H1 (cell line): ENCODE measurements at regions not wholly inside any gene's neighbourhood (a gene's known extent, or its start where the extent isn't known, plus 50 kb on each side); places are given as distances from the start of the nearest gene placed in this dataset.

ENCODE experiments used
- ASH2L ChIP-seq: fragments of 200-600, 300-600 bp; sonication (generic); IDR thresholded peaks from one replicate; pipeline ENCODE4 v1.7.1; 2017; ENCODE audit warnings: low read length
- ATF2 ChIP-seq: IDR thresholded peaks from 2 replicates; pipeline ENCODE4 v1.6.1; 2012; ENCODE audit warnings: low read length, inconsistent platforms
- CREB1 ChIP-seq: IDR thresholded peaks from 2 replicates; pipeline ENCODE4 v1.6.1; 2012; ENCODE audit warnings: inconsistent platforms
- HDAC6 ChIP-seq: IDR thresholded peaks from one replicate; pipeline ENCODE4 v1.7.1; 2012; ENCODE audit warnings: low read depth, mild to moderate bottlenecking, inconsistent platforms, low read length, moderate library complexity
- NRF1 ChIP-seq: IDR thresholded peaks from 2 replicates; pipeline ENCODE4 v1.6.1; 2011; ENCODE audit warnings: mild to moderate bottlenecking, low read depth, low read length, improper control_type of control experiment
- SIX5 ChIP-seq: IDR thresholded peaks from 2 replicates; pipeline ENCODE4 v1.6.1; 2011; ENCODE audit warnings: mild to moderate bottlenecking, low read depth, low read length
- SP2 ChIP-seq: IDR thresholded peaks from 2 replicates; pipeline ENCODE4 v1.6.1; 2012; ENCODE audit warnings: mild to moderate bottlenecking, low read length, inconsistent platforms
- TF ChIP-seq, protein P1 (sequence below): IDR thresholded peaks from 2 replicates; pipeline ENCODE4 v1.6.1; 2011; ENCODE audit warnings: low read length, improper control_type of control experiment
- TF ChIP-seq, protein P2 (sequence below): IDR thresholded peaks from 2 replicates; pipeline ENCODE4 v1.6.1; 2011; ENCODE audit warnings: low read depth, mild to moderate bottlenecking, low read length; ENCODE audit not compliant: insufficient read depth

DNA sequence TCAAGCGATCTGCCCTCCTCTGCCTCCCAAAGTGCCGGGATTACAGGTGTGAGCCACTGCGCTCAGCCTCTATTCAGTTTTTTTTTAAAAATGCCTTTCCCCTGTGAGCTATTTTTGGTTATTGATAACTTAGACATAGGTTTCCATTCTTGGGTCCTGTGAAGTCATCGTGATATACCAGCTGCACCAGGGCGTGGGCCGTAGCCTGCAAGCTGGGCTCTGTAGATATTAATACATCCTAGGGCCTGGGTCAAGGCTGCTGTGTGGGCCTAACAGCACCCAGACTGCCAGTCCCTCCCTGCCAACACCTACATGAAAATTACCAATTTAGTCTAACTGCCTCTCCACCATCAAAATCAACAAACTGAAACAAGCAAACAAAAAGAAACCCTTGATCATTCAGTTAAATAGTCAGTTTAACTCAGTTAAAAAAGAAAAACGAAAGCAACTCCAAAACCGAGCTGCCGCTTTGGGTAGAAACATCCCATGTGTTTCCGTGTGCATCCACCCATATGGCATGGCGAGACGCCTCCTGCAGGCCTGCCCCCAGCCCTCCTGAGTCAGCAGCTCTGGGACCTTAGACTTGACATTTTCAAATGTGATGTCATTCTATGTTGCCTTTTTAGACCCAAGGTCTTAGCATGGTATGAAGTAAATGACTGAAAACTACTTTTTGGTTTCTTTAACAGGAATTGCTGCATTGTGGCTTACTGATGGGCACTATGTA, 330.2 kb downstream of the GLRX3 start (continued):
- no peak for TF ChIP-seq ATF2
- TF ChIP-seq NRF1: no peak
- no peak for TF ChIP-seq SIX5
- TF ChIP-seq, protein P1, sequence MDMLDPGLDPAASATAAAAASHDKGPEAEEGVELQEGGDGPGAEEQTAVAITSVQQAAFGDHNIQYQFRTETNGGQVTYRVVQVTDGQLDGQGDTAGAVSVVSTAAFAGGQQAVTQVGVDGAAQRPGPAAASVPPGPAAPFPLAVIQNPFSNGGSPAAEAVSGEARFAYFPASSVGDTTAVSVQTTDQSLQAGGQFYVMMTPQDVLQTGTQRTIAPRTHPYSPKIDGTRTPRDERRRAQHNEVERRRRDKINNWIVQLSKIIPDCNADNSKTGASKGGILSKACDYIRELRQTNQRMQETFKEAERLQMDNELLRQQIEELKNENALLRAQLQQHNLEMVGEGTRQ: no peak
- no peak for TF ChIP-seq HDAC6
- no peak for TF ChIP-seq ASH2L
- TF ChIP-seq, protein P2, sequence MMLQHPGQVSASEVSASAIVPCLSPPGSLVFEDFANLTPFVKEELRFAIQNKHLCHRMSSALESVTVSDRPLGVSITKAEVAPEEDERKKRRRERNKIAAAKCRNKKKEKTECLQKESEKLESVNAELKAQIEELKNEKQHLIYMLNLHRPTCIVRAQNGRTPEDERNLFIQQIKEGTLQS: no peak
- no peak for TF ChIP-seq SP2
- no peak for TF ChIP-seq CREB1
- TF ChIP-seq, all 59 proteins: peak for 0
